22Rv1 (cell line): ENCODE measurements at regions not wholly inside any gene's neighbourhood (a gene's known extent, or its start where the extent isn't known, plus 50 kb on each side); places are given as distances from the start of the nearest gene placed in this dataset.

Experiments
- H3K27ac ChIP-seq: fragments of 450-650 bp; 2 replicates; pipeline ENCODE4 v1.5.1; 2017
- ZFX ChIP-seq: fragments of 450-650 bp; IDR thresholded peaks from 2 replicates; pipeline ENCODE4 v1.6.1; 2017; ENCODE audit warnings: antibody characterized with exemption, borderline replicate concordance
- TF ChIP-seq, protein P1 (sequence below): fragments of 450-650 bp; IDR thresholded peaks from 2 replicates; pipeline ENCODE4 v1.5.1; 2017; ENCODE audit warnings: mild to moderate bottlenecking

DNA sequence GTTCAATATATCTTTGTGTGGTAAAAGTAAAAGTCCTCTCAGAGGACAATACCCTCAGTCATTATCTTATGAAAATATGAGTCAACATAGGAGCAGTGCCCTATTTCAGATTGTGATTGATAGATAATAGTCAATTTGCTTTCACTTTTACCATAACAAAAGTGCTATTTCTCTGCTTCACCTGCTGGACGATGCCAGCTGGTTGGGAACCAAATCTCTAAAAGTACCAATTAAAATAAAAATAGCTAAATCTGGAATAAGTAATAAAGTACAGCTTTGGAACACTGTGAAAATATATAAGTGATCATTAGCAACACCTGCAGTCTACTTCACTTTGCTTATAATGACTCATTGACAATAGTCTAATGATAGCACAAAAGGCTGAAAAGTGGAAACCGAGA lies 390.3 kb upstream of the AGTR1 start:
- no peak for TF ChIP-seq ZFX
- TF ChIP-seq, protein P1, sequence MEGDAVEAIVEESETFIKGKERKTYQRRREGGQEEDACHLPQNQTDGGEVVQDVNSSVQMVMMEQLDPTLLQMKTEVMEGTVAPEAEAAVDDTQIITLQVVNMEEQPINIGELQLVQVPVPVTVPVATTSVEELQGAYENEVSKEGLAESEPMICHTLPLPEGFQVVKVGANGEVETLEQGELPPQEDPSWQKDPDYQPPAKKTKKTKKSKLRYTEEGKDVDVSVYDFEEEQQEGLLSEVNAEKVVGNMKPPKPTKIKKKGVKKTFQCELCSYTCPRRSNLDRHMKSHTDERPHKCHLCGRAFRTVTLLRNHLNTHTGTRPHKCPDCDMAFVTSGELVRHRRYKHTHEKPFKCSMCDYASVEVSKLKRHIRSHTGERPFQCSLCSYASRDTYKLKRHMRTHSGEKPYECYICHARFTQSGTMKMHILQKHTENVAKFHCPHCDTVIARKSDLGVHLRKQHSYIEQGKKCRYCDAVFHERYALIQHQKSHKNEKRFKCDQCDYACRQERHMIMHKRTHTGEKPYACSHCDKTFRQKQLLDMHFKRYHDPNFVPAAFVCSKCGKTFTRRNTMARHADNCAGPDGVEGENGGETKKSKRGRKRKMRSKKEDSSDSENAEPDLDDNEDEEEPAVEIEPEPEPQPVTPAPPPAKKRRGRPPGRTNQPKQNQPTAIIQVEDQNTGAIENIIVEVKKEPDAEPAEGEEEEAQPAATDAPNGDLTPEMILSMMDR = no peak

DNA sequence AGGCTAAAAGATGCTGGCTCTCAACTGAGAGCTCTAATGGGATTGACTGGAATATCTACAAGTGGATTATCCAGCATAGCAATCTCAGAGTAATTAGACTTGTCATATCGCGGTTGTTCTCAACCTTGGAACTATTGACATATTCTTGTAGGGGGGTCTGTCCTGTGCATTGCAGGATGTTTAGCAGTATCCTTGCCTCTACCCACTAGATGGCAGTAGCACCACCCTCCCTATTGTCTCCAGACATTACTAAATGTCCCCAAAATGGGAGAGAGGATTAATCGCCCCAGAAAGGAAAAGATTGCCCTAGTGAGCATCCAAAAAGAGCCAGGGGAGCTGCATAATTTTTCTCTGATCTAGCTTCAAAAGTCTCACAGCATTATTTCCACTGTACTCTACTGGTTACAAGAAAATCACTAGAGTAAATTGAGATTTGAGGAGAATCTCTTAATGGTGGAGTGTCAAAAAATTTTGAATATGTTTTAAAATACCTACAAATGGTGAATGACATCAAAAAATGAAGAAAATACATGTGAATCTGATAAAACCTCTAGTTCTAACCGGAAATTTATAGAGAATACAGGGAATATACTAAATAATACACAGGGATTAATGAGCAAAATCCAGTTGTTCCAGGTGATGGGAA lies 388.2 kb upstream of the AGTR1 start:
- no peak overlapping the region for H3K27ac ChIP-seq
- TF ChIP-seq ZFX = no peak
- TF ChIP-seq, protein P1 = peak; percentile 87

More for the DNA sequence above, 390.3 kb upstream of the AGTR1 start:
- no peak overlapping the region for H3K27ac ChIP-seq

DNA sequence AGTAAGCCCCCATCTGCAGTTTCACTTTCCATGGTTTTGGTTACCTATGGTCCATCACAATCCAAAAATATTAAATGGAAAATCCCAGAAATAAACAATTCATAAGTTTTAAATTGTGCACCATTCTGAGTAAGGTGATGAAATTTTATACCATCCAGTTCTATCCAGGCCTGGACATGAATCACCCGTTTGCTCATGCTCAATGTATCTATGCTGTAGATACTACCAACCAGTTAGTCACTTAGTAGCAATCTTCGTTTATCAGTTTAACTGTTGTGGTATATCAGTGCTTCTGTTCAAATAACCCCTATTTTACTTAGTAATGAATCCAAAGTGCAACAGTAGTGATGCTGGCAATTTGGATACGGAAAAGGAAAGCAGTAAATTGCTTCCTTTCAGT lies 381.9 kb upstream of the AGTR1 start:
- TF ChIP-seq ZFX = no peak
- TF ChIP-seq, protein P1 = no peak
- no peak overlapping the region for H3K27ac ChIP-seq

DNA sequence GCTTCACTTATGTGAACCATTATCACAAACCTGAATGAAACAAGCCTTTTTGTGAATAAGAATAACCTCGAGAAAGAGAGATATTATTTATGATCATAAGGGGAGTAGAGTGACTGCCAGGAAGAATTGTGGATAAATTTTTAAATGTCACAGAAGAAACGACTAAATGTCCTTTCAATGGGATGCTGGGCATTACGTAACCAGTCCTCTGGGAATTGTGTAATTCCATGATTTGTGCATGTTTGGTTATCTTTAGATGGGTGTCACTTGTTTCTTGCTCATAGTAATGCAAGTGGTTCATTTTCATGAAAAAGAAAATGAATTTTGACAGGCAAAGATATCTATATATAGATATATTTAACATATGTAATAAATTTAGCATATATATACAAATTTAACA lies 379.5 kb upstream of the AGTR1 start:
- TF ChIP-seq ZFX = no peak
- TF ChIP-seq, protein P1 = no peak

DNA sequence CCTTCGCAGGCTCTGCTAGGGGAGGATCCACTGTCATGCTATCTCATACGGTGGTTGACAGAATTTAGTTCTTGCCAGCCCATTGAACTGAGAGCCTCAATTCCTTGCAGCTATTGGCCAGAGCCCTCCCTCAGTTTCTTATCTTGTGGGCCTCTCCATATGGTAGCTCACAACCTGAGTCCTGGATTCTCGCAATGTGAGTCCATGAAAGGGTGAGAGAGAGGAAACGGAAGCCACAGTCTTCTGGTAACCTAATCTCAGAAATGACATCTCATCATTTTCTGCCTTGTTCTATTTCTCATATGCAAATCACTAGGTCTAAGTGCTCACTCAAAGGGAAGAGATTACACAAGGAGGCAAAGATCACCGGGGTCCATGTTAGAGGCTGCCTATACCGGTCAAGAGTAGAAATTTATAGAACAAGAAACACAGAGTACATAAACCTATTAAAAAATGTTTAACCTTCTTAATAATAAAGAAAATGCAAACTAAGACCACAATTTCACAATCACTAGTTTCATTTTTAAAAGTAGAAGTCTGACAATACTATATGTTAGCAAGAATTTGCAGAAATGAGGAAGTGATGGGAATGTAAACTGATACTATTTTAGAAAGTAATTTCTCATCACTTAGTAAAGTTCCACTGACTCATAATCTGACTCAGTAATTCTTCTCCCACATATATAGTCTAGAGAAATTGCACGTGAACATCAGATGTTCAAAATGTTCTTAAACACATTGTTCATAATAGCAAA lies 378.4 kb upstream of the AGTR1 start:
- no peak overlapping the region for H3K27ac ChIP-seq
- TF ChIP-seq, protein P1 = no peak
- TF ChIP-seq ZFX = no peak

More for the DNA sequence above, 379.5 kb upstream of the AGTR1 start:
- H3K27ac ChIP-seq = no peak overlapping the region

DNA sequence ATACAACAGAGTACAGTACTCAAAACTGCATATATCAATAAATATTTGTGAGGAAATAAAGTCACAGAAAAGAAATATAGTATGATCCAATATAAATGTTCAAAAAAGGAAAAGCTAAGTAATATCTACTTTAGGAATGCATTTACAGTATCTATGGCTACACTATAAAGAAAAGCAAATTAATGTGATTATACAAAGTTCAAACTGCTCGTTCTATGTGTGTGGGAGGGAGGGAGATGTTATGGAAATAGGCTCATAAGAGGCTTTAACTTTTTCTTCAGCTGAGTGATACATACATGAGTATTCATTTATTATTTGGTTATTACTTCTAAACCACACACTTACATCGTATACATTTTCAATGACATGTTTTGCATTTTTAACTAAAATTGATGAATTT lies 377.7 kb upstream of the AGTR1 start:
- TF ChIP-seq, protein P1 = no peak
- TF ChIP-seq ZFX = no peak
- no peak overlapping the region for H3K27ac ChIP-seq

DNA sequence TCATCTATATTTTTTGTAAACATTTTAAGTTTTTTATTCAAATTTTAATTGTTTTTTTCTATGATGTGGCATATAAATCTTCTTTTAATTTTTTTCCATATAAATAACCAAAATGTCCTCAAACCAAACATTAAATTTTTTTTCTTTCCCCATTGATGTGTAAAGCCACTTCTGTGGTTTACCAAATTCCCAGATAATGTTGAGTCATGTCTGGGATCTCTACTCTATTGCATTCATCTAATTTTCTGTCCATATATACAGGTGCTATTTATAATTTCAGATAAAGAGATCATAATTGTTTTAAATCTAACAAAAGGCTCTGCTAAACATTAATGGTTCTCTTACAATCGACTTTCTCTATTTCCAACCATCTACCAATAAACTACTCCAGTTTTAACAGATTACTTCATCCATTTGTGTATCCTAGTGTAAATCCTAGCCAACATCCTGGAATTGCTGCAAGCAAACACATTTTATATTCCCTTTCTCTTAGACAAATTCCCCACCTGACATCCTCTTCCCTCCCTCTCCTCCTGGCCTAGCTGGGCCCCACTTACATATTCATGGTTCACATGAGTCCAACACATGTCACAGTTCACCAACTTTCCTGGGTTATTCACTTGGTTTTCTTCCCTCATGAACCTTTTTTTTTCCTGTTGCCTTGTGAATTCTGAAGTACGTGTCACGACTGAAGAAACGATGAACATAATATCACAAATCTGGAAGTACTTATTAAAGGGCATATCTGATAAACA lies 368.0 kb upstream of the AGTR1 start:
- TF ChIP-seq ZFX = no peak
- TF ChIP-seq, protein P1 = no peak
- H3K27ac ChIP-seq = no peak overlapping the region
